HUES48 (cell line): ENCODE measurements at regions not wholly inside any gene's neighbourhood (a gene's known extent, or its start where the extent isn't known, plus 50 kb on each side); places are given as distances from the start of the nearest gene placed in this dataset.
"Not testable (repeated sequence)": the region's sequence is repeated elsewhere in the genome, so short reads cannot be mapped to it uniquely, and the experiment has no call there.

Source experiments
- H3K27ac ChIP-seq: one replicate; pipeline ENCODE4 v1.7.0; 2013; ENCODE audit warnings: low read depth, low read length, inconsistent platforms
- H3K27me3 ChIP-seq: 2 replicates; pipeline ENCODE4 v1.6.1; 2013; ENCODE audit warnings: mild to moderate bottlenecking, low read length; ENCODE audit not compliant: control insufficient read depth, insufficient read depth
- H3K36me3 ChIP-seq: 2 replicates; pipeline ENCODE4 v1.6.1; 2013; ENCODE audit warnings: low read length; ENCODE audit not compliant: control insufficient read depth, insufficient read depth
- H3K4me1 ChIP-seq: 2 replicates; pipeline ENCODE4 v1.6.1; 2013; ENCODE audit warnings: mild to moderate bottlenecking, low read length; ENCODE audit not compliant: control insufficient read depth, insufficient read depth
- H3K4me3 ChIP-seq: 2 replicates; pipeline ENCODE4 v1.5.1; 2013; ENCODE audit warnings: mild to moderate bottlenecking, low read depth, low read length
- H3K9ac ChIP-seq: 2 replicates; pipeline ENCODE4 v1.6.1; 2013; ENCODE audit warnings: mild to moderate bottlenecking, low read depth, low read length, moderate library complexity
- H3K9me3 ChIP-seq: 2 replicates; pipeline ENCODE4 v1.6.1; 2013; ENCODE audit warnings: low read length; ENCODE audit not compliant: control insufficient read depth, insufficient read depth

DNA sequence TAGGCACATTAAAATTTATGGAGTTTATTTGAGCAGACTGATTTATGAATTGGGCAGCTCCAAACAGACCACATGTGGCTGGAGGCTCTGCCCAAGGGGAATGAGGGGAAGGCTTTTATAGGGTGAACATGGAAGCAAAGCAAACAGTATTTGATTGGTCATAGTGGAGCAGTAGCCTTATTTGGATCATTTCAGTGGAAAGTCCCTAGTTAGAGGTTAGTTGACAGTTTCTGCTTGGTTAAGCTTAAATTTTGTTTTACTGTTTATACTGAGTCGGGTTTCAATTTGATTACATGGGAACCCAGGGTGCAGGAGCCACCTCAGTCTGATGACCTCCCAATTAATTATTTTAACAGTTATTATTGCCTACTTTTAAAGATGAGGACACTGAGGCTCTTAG, 140.5 kb downstream of the NDFIP2 start:
- Histone ChIP-seq H3K27ac (no peak overlapping the region), H3K36me3 (no peaks in the 10 kb centered on the region), H3K9ac (no peak overlapping the region), H3K4me3 (no peak overlapping the region), H3K27me3 (no peaks in the 10 kb centered on the region), H3K9me3 (no peaks in the 10 kb centered on the region), H3K4me1 (no peaks in the 10 kb centered on the region)

GRCh38 chr13:79614250-79614918, 133.4 kb downstream of the NDFIP2 start:
- no peak overlapping the region for H3K27ac ChIP-seq
- no peak overlapping the region for H3K4me3 ChIP-seq
- H3K9me3 ChIP-seq, result peaks cover 17% of the 10 kb centered on the region
- no peaks in the 10 kb centered on the region for H3K27me3 ChIP-seq
- no peak overlapping the region for H3K9ac ChIP-seq
- no peaks in the 10 kb centered on the region for H3K36me3 ChIP-seq
- H3K4me1 ChIP-seq, result no peaks in the 10 kb centered on the region

DNA sequence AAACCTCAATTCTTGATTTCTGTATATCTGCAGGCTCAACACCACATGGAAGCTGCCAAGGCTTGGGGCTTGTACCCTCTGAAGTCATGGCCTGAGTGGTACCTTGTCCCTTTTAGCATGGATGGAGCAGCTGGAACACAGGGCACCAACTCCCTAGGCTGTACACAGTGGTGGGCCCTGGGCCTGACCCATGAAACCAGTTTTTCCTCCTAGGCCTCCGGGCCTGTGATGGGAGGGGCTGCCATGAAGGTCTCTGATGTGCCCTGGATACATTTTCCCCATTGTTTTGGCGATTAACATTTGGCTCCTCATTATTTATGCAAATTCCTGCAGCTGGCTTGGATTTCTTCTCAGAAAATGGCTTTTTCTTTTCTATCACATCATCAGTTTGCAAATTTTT, 131.6 kb downstream of the NDFIP2 start:
- H3K36me3 ChIP-seq, result no peaks in the 10 kb centered on the region
- no peaks in the 10 kb centered on the region for H3K4me1 ChIP-seq
- peaks cover 17% of the 10 kb centered on the region for H3K9me3 ChIP-seq
- H3K27me3 ChIP-seq, result no peaks in the 10 kb centered on the region
- no peak overlapping the region for H3K27ac ChIP-seq
- no peak overlapping the region for H3K9ac ChIP-seq
- no peak overlapping the region for H3K4me3 ChIP-seq

GRCh38 chr13:79607895-79608294, 126.9 kb downstream of the NDFIP2 start:
- H3K27me3 ChIP-seq, H3K27ac ChIP-seq, H3K9me3 ChIP-seq, H3K4me1 ChIP-seq, H3K36me3 ChIP-seq, H3K9ac ChIP-seq, H3K4me3 ChIP-seq: not testable (repeated sequence)
